Erythroblast (primary cell): ENCODE measurements at regions not wholly inside any gene's neighbourhood (a gene's known extent, or its start where the extent isn't known, plus 50 kb on each side); places are given as distances from the start of the nearest gene placed in this dataset.

Experiments used
- GATA1 ChIP-seq: IDR thresholded peaks from 2 replicates; pipeline ENCODE4 v1.6.1; 2011; ENCODE audit warnings: low read depth, mild to moderate bottlenecking, control low read depth, low read length, moderate library complexity
- POLR2A ChIP-seq: IDR thresholded peaks from 2 replicates; pipeline ENCODE4 v1.6.1; 2011; ENCODE audit warnings: mild to moderate bottlenecking, low read length

GRCh38 chr4:20615486-20616260, 84.6 kb upstream of the PACRGL start:
- TF ChIP-seq POLR2A: no peak
- no peak for TF ChIP-seq GATA1
